Esophagus squamous epithelium (tissue), 5 donors: ENCODE measurements at regions not wholly inside any gene's neighbourhood (a gene's known extent, or its start where the extent isn't known, plus 50 kb on each side); places are given as distances from the start of the nearest gene placed in this dataset.

Experiments used
- DNase-seq: peaks from one replicate; lab custom pipeline; 2025; lab: John Stamatoyannopoulos, UW
- H3K27ac ChIP-seq, 4 donors: fragments of 200-600 bp; sonication (generic); one replicate each; pipeline ENCODE4 v1.5.1; 2016 to 2019; ENCODE audit warnings: mild to moderate bottlenecking in 1 of 4
- H3K27me3 ChIP-seq, 4 donors: fragments of 200-600 bp; sonication (generic); 1 replicate in 3 of 4; 2 replicates in 1 of 4; pipeline versions ENCODE4 v1.5.1 to v1.6.0; 2017 to 2021; ENCODE audit warnings: antibody characterized with exemption in 1 of 4
- H3K36me3 ChIP-seq, 3 donors: fragments of 200-600 bp; sonication (generic); one replicate each; pipeline ENCODE4 v1.5.1; 2016 to 2019
- H3K4me1 ChIP-seq, 3 donors: fragments of 200-600 bp; sonication (generic); one replicate each; pipeline ENCODE4 v1.5.1; 2017 to 2019
- H3K4me3 ChIP-seq, 4 donors: fragments of 200-600 bp; sonication (generic); 1 replicate in 3 of 4; 2 replicates in 1 of 4; pipeline ENCODE4 v1.5.1; 2016 to 2019; ENCODE audit warnings: mild to moderate bottlenecking in 2 of 4, moderate library complexity in 1 of 4
- H3K9me3 ChIP-seq, 3 donors: fragments of 200-600 bp; sonication (generic); one replicate each; pipeline ENCODE4 v1.5.1; 2016 to 2019
- CTCF ChIP-seq, 6 experiments: fragments of 450-650 bp in 4 of 6; fragments of 200-600 bp in 2 of 6; sonication (generic) in 2 of 6; IDR thresholded peaks; one replicate each; pipeline ENCODE4 v1.5.1; 2016 to 2019; ENCODE audit warnings: antibody characterized with exemption in 6 of 6, mild to moderate bottlenecking in 4 of 6, moderate library complexity in 4 of 6
- POLR2A ChIP-seq, 4 donors: fragments of 450-650 bp; IDR thresholded peaks; one replicate each; pipeline ENCODE4 v1.6.1; 2017; ENCODE audit warnings: antibody characterized with exemption in 4 of 4, mild to moderate bottlenecking in 4 of 4, moderate library complexity in 3 of 4
- WGBS, 2 donors: methylation state at CpG; one replicate each; pipeline ENCODE4 v1.1.5; 2018; 5-methylcytosine and 5-hydroxymethylcytosine counted together
- intact Hi-C: fragments of 100-400 bp; cut with DNase I; formaldehyde crosslinking; loops from one replicate; pipeline ENCODE4 v1.15.0; 2022
- donor health status: DM: yes; HTN: yes; CAD: no.

GRCh38 chr13:96903085-96903484, 91.2 kb downstream of the OXGR1 start:
- TF ChIP-seq CTCF (IDR thresholded peaks at IDR 0.05) (no peak), POLR2A (IDR thresholded peaks at IDR 0.05) (no peak)
- DNase-seq: no peak
- H3K27me3 ChIP-seq: no peaks in the 10 kb centered on the region
- H3K4me1 ChIP-seq: no peaks in the 10 kb centered on the region
- WGBS, 2 donors: 65 to 70% methylated on average over 2 of the region's 2 CpGs
- no peak overlapping the region for H3K4me3 ChIP-seq
- intact Hi-C loops: no loop called here
- H3K27ac ChIP-seq: no peak overlapping the region
- no peaks in the 10 kb centered on the region for H3K9me3 ChIP-seq
- H3K36me3 ChIP-seq: no peaks in the 10 kb centered on the region

- Histone ChIP-seq H3K36me3 (no peaks in the 10 kb centered on the region), H3K9me3 (no peaks in the 10 kb centered on the region), H3K27me3 (no peaks in the 10 kb centered on the region), H3K27ac (no peak overlapping the region), H3K4me1 (no peaks in the 10 kb centered on the region), H3K4me3 (no peak overlapping the region)
- DNase-seq: no peak
- 7 to 40% methylated on average over 3 to 4 of the region's 4 CpGs for WGBS, 2 donors
- no peak for TF ChIP-seq CTCF (IDR thresholded peaks at IDR 0.05)
- no peak for TF ChIP-seq POLR2A (IDR thresholded peaks at IDR 0.05)
- intact Hi-C loops: no loop called here
Measured at GRCh38 chr13:96900986-96901385, 93.3 kb downstream of the OXGR1 start.

- no peaks in the 10 kb centered on the region for H3K36me3 ChIP-seq
- DNase-seq: no peak
- TF ChIP-seq CTCF (IDR thresholded peaks at IDR 0.05) (no peak), POLR2A (IDR thresholded peaks at IDR 0.05) (no peak)
- H3K9me3 ChIP-seq: no peaks in the 10 kb centered on the region
- no peak overlapping the region for H3K4me3 ChIP-seq
- intact Hi-C loops: no loop called here
- H3K27ac ChIP-seq: no peak overlapping the region
- no peaks in the 10 kb centered on the region for H3K27me3 ChIP-seq
- H3K4me1 ChIP-seq: no peaks in the 10 kb centered on the region
Measured at GRCh38 chr13:96899946-96900345, 94.3 kb downstream of the OXGR1 start.

GRCh38 chr13:96898646-96899254, 95.5 kb downstream of the OXGR1 start:
- Histone ChIP-seq H3K9me3 (no peaks in the 10 kb centered on the region), H3K36me3 (no peaks in the 10 kb centered on the region), H3K27ac (peak overlapping the region in 1 of 4 donors; percentile 9), H3K27me3 (peaks cover 0 to 6% (median 0%) of the 10 kb centered on the region in 4 donors), H3K4me3 (no peak overlapping the region), H3K4me1 (no peaks in the 10 kb centered on the region)
- DNase-seq: no peak
- 30 to 33% methylated on average over 6 of the region's 6 CpGs for WGBS, 2 donors
- TF ChIP-seq CTCF (IDR thresholded peaks at IDR 0.05) (no peak), POLR2A (IDR thresholded peaks at IDR 0.05) (no peak)
- intact Hi-C loops: no loop called here

GRCh38 chr13:96898212-96898611, 96.1 kb downstream of the OXGR1 start:
- TF ChIP-seq POLR2A (IDR thresholded peaks at IDR 0.05) (no peak), CTCF (IDR thresholded peaks at IDR 0.05) (no peak)
- Histone ChIP-seq H3K9me3 (no peaks in the 10 kb centered on the region), H3K27ac (peak overlapping the region in 1 of 4 donors; percentile 9), H3K27me3 (peaks cover 0 to 6% (median 0%) of the 10 kb centered on the region in 4 donors), H3K4me1 (no peaks in the 10 kb centered on the region), H3K4me3 (no peak overlapping the region), H3K36me3 (no peaks in the 10 kb centered on the region)
- DNase-seq: no peak
- intact Hi-C loops: no loop called here
